ENCODE measurements at regions not wholly inside any gene's neighbourhood (a gene's known extent, or its start where the extent isn't known, plus 50 kb on each side); places are given as distances from the start of the nearest gene placed in this dataset.

GRCh38 chr1:14470802-14471201 is 127.7 kb upstream of the KAZN start:
- DNase-seq: no peak

- DNase-seq: no peak
These were observed 123.6 kb upstream of the KAZN start for GRCh38 chr1:14474856-14475255.

GRCh38 chr1:14476170-14476955 is 122.1 kb upstream of the KAZN start:
- no peak for DNase-seq

GRCh38 chr1:14478120-14478519 is 120.4 kb upstream of the KAZN start:
- DNase-seq: no peak

- DNase-seq: no peak
These were observed 118.6 kb upstream of the KAZN start for GRCh38 chr1:14479865-14480264.

- DNase-seq: no peak
These were observed 115.6 kb upstream of the KAZN start for GRCh38 chr1:14482784-14483450.

- no peak for DNase-seq
These were observed 113.2 kb upstream of the KAZN start for GRCh38 chr1:14485285-14485684.

GRCh38 chr1:14486401-14487201 is 111.9 kb upstream of the KAZN start:
- DNase-seq: no peak

GRCh38 chr1:14487671-14488070 is 110.8 kb upstream of the KAZN start:
- no peak for DNase-seq

GRCh38 chr1:14494911-14495310 is 103.6 kb upstream of the KAZN start:
- DNase-seq: no peak

GRCh38 chr1:14495381-14495780 is 103.1 kb upstream of the KAZN start:
- no peak for DNase-seq

GRCh38 chr1:14495996-14496395 is 102.5 kb upstream of the KAZN start:
- no peak for DNase-seq

GRCh38 chr1:14498839-14499238 is 99.6 kb upstream of the KAZN start:
- DNase-seq: no peak

GRCh38 chr1:14499312-14500040 is 99.0 kb upstream of the KAZN start:
- no peak for DNase-seq

GRCh38 chr1:14500041-14500440 is 98.4 kb upstream of the KAZN start:
- DNase-seq: no peak

- no peak for DNase-seq
These were observed 97.6 kb upstream of the KAZN start for GRCh38 chr1:14500912-14501311.

GRCh38 chr1:14504517-14504916 is 94.0 kb upstream of the KAZN start:
- DNase-seq: no peak

GRCh38 chr1:14506471-14507255 is 91.8 kb upstream of the KAZN start:
- DNase-seq: no peak

- no peak for DNase-seq
These were observed 91.2 kb upstream of the KAZN start for GRCh38 chr1:14507262-14507661.

GRCh38 chr1:14508613-14509012 is 89.9 kb upstream of the KAZN start:
- no peak for DNase-seq

GRCh38 chr1:14511166-14511680 is 87.3 kb upstream of the KAZN start:
- no peak for DNase-seq

Measured in stimulated activated naive CD4-positive, alpha-beta T cell treated with Interleukin-2 at 50 U/mL for 16 hours (primary cell).